IPS-NIHi11 (cell line): ENCODE measurements at regions not wholly inside any gene's neighbourhood (a gene's known extent, or its start where the extent isn't known, plus 50 kb on each side); places are given as distances from the start of the nearest gene placed in this dataset.
"Not testable (repeated sequence)": the region's sequence is repeated elsewhere in the genome, so short reads cannot be mapped to it uniquely, and the experiment has no call there.

Experiments
- DNase-seq: peaks from one replicate; pipeline ENCODE4 v3.0.0; 2012; ENCODE audit warnings: mixed read lengths, low spot score

GRCh38 chr18:35875566-35875965 is 96.9 kb upstream of the RMP24 start:
- no peak for DNase-seq

- no peak for DNase-seq
Observed at GRCh38 chr18:35876243-35876642, 96.2 kb upstream of the RMP24 start.

- no peak for DNase-seq
Observed at GRCh38 chr18:35880788-35881455, 91.6 kb upstream of the RMP24 start.

- no peak for DNase-seq
Observed at GRCh38 chr18:35888329-35888728, 84.2 kb upstream of the RMP24 start.

- DNase-seq, result no peak
Observed at GRCh38 chr18:35889677-35890076, 82.8 kb upstream of the RMP24 start.

GRCh38 chr18:35890323-35890722 is 82.2 kb upstream of the RMP24 start:
- DNase-seq, result no peak

- DNase-seq, result no peak
Observed at GRCh38 chr18:35892118-35892517, 80.4 kb upstream of the RMP24 start.

- not testable (repeated sequence) for DNase-seq
Observed at GRCh38 chr18:35897481-35897880, 75.0 kb upstream of the RMP24 start.

GRCh38 chr18:35904389-35905037 is 68.0 kb upstream of the RMP24 start:
- DNase-seq, result no peak

GRCh38 chr18:35905436-35905835 is 67.0 kb upstream of the RMP24 start:
- no peak for DNase-seq

- DNase-seq, result not testable (repeated sequence)
Observed at GRCh38 chr18:35906291-35906690, 66.2 kb upstream of the RMP24 start.

GRCh38 chr18:35910327-35910726 is 62.2 kb upstream of the RMP24 start:
- no peak for DNase-seq

GRCh38 chr18:35912332-35912731 is 60.1 kb upstream of the RMP24 start:
- DNase-seq, result no peak

GRCh38 chr18:35915056-35915455 is 57.4 kb upstream of the RMP24 start:
- DNase-seq, result no peak

GRCh38 chr18:35917043-35917442 is 55.4 kb upstream of the RMP24 start:
- DNase-seq, result no peak

GRCh38 chr18:35918564-35918963 is 53.9 kb upstream of the RMP24 start:
- DNase-seq, result no peak

- DNase-seq, result no peak
Observed at GRCh38 chr18:35919179-35919578, 53.3 kb upstream of the RMP24 start.

- no peak for DNase-seq
Observed at GRCh38 chr18:35920623-35921022, 51.9 kb upstream of the RMP24 start.
